ENCODE measurements at regions not wholly inside any gene's neighbourhood (a gene's known extent, or its start where the extent isn't known, plus 50 kb on each side); places are given as distances from the start of the nearest gene placed in this dataset.

DNA sequence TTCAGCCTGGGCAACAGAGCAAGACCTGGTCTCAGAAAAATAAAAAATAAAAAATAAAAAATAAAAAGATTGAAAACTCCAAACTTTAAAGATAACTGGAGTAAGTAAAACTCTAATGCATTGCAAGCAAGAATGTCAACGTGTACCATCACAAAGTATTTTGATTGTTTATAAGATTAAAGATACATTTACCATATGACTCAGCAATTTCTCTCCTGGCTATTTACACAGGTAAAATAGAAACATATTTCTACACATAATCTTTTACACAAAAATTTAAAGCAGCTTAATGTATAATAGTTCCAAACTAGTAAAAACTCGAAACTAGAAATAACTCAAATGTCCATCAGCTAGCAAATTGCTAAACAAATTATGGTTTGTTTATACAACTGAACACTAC lies 456.1 kb upstream of the RGS18 start:
- Histone ChIP-seq H3K27me3 (ENCODE audit: insufficient read depth, low read length) (no peaks in the 10 kb centered on the region), H4K8ac (replicated peaks; ENCODE audit: insufficient read length, low read depth, low read length) (no peak overlapping the region), H2BK120ac (ENCODE audit: low read depth, low read length, poor library complexity, severe bottlenecking) (no peak overlapping the region), H3K27ac (ENCODE audit: insufficient read length, low read depth, low read length) (no peak overlapping the region), H4K20me1 (ENCODE audit: control insufficient read depth, insufficient read depth, insufficient read length) (no peaks in the 10 kb centered on the region), H3K23me2 (ENCODE audit: insufficient read length, low read depth, low read length, poor library complexity, severe bottlenecking) (no peaks in the 10 kb centered on the region), H3K9ac (ENCODE audit: extremely low read depth, insufficient read length, low read length) (no peak overlapping the region), H3T11ph (ENCODE audit: low read length) (no peak overlapping the region), H3K79me1 (ENCODE audit: insufficient read depth, low read depth, low read length, poor library complexity, severe bottlenecking) (no peaks in the 10 kb centered on the region), H2BK12ac (ENCODE audit: insufficient read length, low read depth, low read length) (no peak overlapping the region), H3K79me2 (ENCODE audit: insufficient read depth, low read length) (no peaks in the 10 kb centered on the region), H3K18ac (ENCODE audit: insufficient read length, low read depth, low read length) (no peak overlapping the region), H2BK5ac (ENCODE audit: insufficient read length, low read length) (no peak overlapping the region), H2AFZ (ENCODE audit: low read length) (no peak overlapping the region), H3K4me1 (ENCODE audit: insufficient read depth, low read length) (no peaks in the 10 kb centered on the region), H2BK15ac (ENCODE audit: low read depth, low read length) (no peak overlapping the region), H3K4ac (ENCODE audit: low read depth, low read length) (no peak overlapping the region), H3K14ac (ENCODE audit: insufficient read depth, low read length) (no peak overlapping the region), H3K23ac (ENCODE audit: insufficient read length, low read depth, low read length) (no peak overlapping the region), H4K5ac (ENCODE audit: insufficient read length, low read depth, low read length) (no peak overlapping the region), H3K56ac (ENCODE audit: insufficient read length, low read depth, low read length) (no peak overlapping the region), H2AK5ac (ENCODE audit: insufficient read length, low read length) (no peak overlapping the region), H3K9me3 (ENCODE audit: control insufficient read depth, low read depth, low read length) (no peaks in the 10 kb centered on the region), H2BK20ac (ENCODE audit: low read depth, low read length, poor library complexity, severe bottlenecking) (no peak overlapping the region), H3K4me2 (ENCODE audit: insufficient read depth, insufficient read length, low read length) (no peak overlapping the region), H4K91ac (ENCODE audit: insufficient read length, low read depth, low read length) (no peak overlapping the region)
- Mint-ChIP-seq H3K27me3 (ENCODE audit: low read depth) (no peaks in the 10 kb centered on the region), H3K4me3 (no peak overlapping the region), H3K36me3 (ENCODE audit: insufficient read depth in 1 of 3, low read depth in 3 of 3) (no peaks in the 10 kb centered on the region), H3K27ac (no peak overlapping the region), H3K4me1 (no peaks in the 10 kb centered on the region), H3K9me3 (no peaks in the 10 kb centered on the region)
- TF ChIP-seq, protein P1, sequence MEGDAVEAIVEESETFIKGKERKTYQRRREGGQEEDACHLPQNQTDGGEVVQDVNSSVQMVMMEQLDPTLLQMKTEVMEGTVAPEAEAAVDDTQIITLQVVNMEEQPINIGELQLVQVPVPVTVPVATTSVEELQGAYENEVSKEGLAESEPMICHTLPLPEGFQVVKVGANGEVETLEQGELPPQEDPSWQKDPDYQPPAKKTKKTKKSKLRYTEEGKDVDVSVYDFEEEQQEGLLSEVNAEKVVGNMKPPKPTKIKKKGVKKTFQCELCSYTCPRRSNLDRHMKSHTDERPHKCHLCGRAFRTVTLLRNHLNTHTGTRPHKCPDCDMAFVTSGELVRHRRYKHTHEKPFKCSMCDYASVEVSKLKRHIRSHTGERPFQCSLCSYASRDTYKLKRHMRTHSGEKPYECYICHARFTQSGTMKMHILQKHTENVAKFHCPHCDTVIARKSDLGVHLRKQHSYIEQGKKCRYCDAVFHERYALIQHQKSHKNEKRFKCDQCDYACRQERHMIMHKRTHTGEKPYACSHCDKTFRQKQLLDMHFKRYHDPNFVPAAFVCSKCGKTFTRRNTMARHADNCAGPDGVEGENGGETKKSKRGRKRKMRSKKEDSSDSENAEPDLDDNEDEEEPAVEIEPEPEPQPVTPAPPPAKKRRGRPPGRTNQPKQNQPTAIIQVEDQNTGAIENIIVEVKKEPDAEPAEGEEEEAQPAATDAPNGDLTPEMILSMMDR (conservative IDR thresholded peaks at IDR 0.05), result no peak
- DNase-seq, result no peak
- no CpG with 5 or more reads among the region's 2 CpGs for WGBS (ENCODE audit: extremely low coverage, insufficient read length, low lambda C conversion rate)
